GM11168 (cell line): ENCODE measurements at regions not wholly inside any gene's neighbourhood (a gene's known extent, or its start where the extent isn't known, plus 50 kb on each side); places are given as distances from the start of the nearest gene placed in this dataset.

ENCODE experiments used
- in situ Hi-C: fragments of 300-500 bp; cut with MboI; formaldehyde crosslinking; loops from one replicate; pipeline ENCODE4 v1.12.0; 2022; ENCODE audit warnings: low sequenced_read_pairs; ENCODE audit not compliant: unreplicated experiment

DNA sequence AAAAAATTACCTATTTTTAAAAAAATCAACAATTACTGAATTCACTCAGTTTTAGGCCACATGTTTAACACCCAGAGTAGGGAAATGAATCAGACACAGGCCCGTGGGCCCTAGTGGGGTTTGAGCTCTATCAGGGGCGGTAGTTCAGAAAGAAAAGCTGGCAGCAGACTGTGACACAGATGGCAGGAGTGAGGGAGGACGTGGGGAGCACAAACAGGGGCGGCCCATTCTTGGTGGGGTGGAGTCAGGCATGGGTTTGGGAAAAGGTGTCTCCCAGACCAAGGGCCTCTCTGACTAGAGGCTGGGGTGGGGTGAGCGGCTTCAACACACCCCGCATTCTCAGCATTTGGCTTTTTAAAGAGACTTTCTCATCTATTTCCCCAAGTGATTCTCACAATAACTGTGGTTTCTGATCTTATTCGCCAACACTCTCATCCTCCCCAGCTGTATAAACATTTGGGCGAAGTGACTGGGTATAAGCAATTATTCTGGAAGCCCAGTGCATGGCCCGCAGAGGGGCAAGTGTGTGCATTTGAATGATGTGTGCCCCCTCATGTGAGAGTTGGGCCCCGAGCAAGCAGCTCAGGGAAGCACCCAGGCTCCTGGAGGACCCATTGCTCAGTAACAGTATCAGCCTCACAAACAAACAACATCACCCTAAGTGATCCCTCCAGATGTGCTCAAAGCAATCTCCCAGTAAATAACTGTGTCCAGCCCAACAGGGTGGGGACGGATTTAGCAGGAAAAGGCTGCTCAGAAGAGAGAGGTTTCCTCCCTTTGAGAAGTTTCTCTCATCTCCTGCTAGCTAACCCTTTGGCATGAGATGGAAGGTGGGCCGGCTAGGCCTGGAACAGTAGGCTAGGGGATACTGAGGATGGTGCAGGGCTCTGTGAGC, 437.6 kb upstream of the ZMIZ1 start:
- in situ Hi-C loops = no loop called here

- in situ Hi-C loops = no loop called here
Observed at GRCh38 chr10:78634389-78634815, 434.4 kb upstream of the ZMIZ1 start.

DNA sequence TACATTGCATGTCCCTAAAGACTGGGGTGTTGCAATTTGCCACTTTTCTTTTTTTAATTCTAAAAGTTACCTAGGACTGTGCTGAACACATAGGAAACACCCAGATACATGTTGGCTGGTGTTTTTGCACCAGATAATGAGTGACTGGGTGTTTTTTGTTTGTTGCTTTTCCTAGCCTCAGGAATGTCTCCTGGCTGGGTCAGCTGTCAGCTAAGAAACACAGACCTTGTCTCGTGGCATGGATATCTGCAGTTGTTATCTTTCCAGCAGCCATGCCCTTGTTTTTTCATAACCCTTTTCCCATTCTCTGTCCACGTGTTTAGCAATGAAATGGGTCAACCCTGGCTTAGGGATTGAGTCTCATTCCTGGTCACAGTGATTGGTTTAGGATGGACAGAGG, 433.9 kb upstream of the ZMIZ1 start:
- in situ Hi-C loops = no loop called here

GRCh38 chr10:78639629-78640028, 429.1 kb upstream of the ZMIZ1 start:
- in situ Hi-C loops = no loop called here

- in situ Hi-C loops = no loop called here
Observed at GRCh38 chr10:78640796-78641636, 427.8 kb upstream of the ZMIZ1 start.

DNA sequence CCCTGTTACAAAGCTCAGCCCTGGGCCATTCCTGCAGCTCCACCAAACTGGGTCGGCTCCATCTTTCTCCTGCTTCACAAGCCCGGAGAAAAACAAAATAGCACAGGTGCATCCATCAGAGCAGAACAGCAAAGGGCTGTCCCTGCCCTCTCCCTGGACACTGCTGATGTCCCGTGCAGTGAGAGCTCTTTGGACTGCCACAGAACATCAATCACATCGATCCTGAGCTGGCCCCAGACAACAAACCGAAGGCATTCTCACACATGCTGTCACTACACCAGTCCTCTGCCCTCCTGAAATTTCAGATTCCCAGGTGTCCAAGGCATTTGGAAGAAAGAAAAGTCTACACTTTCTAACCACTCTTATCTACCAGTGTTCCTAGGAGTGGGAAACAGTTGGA, 427.1 kb upstream of the ZMIZ1 start:
- in situ Hi-C loops = no loop called here

DNA sequence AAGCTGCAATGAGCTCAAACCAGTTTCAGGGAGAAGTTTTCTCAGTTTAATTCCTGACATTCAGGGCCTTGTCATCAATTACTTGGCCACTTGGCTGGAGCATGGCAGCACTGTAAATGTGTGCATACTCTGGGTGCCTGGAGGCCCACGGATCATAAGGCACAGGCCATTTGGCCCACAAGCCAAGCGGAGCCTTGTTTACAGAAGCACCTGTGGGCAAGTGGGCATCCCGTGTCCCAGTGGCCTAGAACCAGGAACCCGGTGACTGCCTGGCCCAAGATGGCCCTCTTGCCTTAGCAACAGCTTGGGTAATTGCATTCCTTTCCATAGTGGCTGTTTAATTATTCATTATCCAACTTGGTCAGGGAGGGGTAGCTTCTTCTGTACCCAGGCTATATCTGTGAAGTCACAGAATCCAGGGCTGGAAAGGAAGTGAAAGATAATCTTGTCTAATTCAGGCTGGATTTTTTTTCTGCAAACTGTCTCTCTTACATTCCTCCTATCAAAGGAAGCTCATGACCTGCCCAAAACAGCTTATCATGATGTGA, 426.4 kb upstream of the ZMIZ1 start:
- in situ Hi-C loops = no loop called here

DNA sequence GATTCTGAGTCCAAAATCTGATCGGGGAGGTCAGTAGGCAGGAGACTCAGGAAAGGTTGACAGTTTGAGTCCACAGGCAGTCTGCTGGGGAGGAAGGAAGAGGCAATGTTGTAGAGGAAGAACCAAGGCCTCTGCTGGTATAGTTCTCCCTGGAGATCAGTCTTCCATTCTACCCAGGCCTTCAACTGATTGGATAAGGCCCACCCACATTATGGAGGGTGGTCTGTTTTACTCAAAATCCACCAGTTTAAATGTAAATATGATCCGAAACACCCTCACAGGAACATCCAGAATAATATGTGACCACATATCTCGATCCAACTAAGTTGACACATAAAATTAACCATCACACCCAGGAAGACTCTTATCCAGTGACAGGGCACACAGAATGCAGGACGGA, 425.3 kb upstream of the ZMIZ1 start:
- in situ Hi-C loops = no loop called here

GRCh38 chr10:78644550-78644949, 424.2 kb upstream of the ZMIZ1 start:
- in situ Hi-C loops = no loop called here

GRCh38 chr10:78645169-78645686, 423.5 kb upstream of the ZMIZ1 start:
- in situ Hi-C loops = no loop called here

DNA sequence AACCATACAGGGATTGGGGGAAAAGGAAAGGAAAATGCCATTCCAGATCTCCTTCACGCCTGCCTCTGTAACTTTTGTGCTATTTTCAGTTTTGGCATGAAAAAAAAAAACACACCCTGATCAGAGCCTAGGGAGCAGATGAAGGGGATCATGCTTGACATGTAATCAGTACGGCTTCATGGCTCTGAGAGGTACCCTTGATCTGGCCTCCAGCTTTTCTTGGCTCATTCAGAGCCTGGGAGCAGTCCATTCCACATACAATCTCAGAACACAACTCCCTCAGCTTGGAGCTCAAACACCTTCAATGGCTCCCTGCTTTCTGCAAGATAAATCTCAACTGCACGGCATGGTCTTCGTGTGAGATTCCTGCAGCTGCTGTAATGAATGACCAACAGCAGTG, 422.8 kb upstream of the ZMIZ1 start:
- in situ Hi-C loops = no loop called here

DNA sequence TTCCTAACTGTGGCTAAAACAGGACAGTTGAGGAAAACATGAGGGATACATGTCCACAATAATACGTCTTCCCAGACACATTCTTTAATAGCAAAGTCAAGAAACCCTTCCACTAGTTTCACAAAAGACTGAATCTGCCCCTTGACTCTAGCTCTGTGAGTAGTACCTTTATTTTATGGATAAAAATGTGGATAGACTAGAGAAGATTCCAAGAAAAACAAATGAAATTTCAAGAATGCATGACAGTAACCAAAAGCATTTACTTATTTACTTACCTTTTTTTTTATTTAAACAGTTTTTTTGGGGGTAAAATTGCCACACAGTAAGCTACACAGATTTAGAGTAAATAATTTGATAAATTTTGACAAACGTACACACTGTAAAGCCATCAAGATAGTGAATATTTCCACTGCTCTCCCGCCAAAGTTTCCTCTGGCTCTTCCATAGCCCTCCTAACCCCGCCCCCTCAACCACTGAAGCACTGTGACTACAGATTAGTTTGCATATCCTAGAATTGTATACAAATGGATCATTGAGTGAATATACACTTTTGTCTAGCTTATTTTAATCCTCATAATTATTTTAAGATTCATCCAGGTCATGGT, 420.4 kb upstream of the ZMIZ1 start:
- in situ Hi-C loops = no loop called here

DNA sequence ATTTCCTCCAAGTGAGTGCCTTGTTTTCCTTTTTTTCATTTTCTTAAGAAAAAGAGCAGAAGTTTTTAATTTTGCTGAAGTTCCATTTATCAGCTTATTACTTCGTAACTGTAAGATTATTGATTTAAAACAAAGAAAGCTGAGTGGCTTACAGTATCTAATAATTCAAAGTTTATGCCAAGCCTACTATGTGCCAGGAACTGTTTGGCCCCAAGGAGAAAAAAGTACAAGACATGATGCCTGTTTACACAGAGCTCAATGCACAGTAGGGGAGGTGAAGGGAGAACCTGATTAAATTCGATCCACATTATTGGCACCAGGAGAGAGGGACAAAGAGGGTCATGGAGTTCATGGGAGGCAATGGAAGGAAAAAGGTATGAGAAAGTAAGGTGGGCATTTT, 419.3 kb upstream of the ZMIZ1 start:
- in situ Hi-C loops = no loop called here

- in situ Hi-C loops = loop anchor here (25.0 kb wide), 1 partner anchor 588 kb away; no protein-coding TSS in a partner anchor
Observed at GRCh38 chr10:78650122-78650521, 418.6 kb upstream of the ZMIZ1 start.

GRCh38 chr10:78651287-78651686, 417.5 kb upstream of the ZMIZ1 start:
- in situ Hi-C loops = loop anchor here (25.0 kb wide), 1 partner anchor 589 kb away; no protein-coding TSS in a partner anchor

- in situ Hi-C loops = loop anchor here (25.0 kb wide), 1 partner anchor 591 kb away; no protein-coding TSS in a partner anchor
Observed at GRCh38 chr10:78653555-78653954, 415.2 kb upstream of the ZMIZ1 start.

DNA sequence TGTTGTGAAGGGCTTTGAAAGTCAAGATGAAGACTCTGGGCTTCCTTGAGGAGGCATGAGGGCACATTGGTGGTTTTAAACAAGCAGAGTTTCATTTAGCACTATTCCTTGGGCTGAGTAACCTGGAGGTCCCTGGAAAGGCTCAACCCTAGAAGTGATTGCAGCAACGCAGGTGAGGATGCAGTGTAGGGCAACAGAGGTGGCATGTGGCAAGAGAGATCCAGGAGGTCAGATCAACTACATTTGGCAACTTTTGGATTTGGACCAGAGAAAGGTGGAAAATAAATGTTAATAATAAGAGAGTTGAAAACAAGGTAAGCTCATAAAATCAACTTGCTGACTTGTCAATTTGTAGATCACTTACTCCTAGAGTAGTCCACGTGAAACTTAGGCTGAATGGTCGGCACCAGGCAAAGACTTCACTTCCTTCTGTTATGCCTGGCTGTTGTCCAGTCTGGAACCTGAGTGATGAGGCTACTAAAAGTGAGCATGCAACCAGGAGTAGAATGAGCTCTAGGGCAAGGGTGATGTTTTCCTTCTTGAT, 414.6 kb upstream of the ZMIZ1 start:
- in situ Hi-C loops = loop anchor here (25.0 kb wide), 1 partner anchor 592 kb away; no protein-coding TSS in a partner anchor

GRCh38 chr10:78655979-78656378, 412.8 kb upstream of the ZMIZ1 start:
- in situ Hi-C loops = loop anchor here (25.0 kb wide), 1 partner anchor 594 kb away; no protein-coding TSS in a partner anchor

- in situ Hi-C loops = loop anchor here (25.0 kb wide), 1 partner anchor 594 kb away; no protein-coding TSS in a partner anchor
Observed at GRCh38 chr10:78656417-78657162, 412.2 kb upstream of the ZMIZ1 start.
